ENCODE measurements at regions not wholly inside any gene's neighbourhood (a gene's known extent, or its start where the extent isn't known, plus 50 kb on each side); places are given as distances from the start of the nearest gene placed in this dataset.

DNA sequence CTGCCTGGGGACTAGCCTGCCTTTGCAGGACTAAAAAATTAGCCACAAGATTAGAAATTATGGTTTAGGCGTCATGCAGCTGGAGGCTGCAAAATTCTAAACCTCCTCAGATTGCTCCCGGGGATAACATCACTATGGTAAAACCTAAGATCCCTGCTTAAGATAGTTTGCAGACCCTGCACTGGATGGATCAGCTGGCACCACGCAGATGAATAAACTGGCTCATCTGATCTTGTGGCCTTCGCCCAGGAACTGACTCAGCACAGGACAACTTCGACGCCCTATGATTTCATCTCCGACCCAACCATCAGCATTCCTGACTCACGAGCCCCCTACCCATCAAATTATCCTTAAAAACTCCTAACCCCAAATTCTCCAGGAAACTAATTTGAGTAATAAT lies 482.4 kb downstream of the SPRY1 start:
- no peak for DNase-seq (ENCODE audit: low read depth)

DNA sequence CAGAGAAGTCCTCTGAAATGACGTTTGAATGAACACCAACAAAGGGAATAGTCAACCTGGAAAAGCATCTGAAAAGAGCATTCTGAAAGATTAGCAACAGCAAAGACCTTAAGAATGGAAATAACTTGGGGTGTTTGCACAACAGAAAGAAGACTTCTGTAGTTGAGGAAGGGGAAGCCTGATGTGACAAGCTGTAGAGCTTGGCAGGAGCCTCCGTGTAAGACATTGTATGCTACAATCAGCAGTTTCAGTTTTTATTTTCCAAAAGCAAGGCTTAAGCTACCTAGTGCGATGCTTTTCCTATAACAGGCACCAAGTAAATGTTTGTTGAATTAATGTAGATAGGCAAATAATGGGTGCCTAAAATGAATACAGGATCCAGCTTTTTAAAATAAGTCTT lies 484.0 kb downstream of the SPRY1 start:
- no peak for DNase-seq (ENCODE audit: low read depth)

DNA sequence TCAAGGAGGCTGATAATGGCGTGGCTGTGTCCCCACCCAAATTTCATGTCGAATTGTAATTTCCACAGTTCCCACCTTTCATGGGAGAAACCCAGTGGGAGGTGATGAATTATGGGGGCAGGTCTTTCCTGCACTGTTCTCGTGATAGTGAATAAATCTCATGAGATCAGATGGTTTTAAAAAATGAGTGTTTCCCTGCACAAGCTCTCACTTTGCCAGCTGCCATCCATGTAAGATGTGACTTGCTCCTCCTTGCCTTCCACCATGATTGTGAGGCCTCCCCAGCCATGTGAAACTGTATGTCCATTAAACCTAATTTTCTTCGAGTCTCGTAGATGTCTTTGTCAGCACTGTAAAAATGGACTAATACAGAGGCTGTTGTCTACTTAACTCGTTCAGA lies 488.3 kb downstream of the SPRY1 start:
- DNase-seq (ENCODE audit: low read depth) = no peak

DNA sequence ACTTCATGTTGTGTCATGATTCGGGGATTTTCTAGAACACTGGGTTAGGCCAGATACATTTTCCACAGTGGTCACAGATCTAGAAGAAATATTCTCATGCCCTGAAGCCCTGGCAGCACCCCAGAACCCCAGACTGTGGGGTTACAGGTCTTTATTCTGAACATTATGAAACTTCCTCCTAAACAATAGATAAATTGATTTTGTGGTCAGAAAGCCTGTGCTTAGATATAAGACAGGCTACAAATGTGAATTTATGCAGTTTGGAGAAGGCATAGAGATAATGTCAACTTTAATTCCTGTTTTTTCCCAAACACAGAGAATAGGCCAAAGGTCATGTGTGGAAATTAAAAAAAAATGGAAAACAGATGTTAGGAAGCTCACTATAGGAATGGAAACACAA lies 492.9 kb downstream of the SPRY1 start:
- DNase-seq (ENCODE audit: low read depth) = no peak

DNA sequence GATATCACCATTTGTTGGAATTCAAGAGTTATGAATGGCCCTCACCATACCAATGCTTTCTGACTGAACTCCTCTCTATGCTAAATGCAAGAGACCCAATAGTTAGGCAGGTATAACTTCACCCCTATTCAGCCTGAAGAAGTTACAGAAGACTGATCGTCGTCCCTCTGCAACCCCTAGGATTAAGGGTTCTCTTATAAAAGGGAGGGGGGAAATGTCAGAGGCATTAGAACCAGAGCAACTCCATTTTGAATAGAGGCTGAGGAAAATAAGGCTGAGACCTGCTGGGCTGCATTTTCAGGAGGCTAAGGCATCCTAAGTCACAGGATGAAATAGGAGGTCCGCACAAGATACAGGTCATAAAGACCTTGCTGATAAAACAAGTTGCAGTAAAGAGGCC lies 494.3 kb downstream of the SPRY1 start:
- no peak for DNase-seq (ENCODE audit: low read depth)

DNA sequence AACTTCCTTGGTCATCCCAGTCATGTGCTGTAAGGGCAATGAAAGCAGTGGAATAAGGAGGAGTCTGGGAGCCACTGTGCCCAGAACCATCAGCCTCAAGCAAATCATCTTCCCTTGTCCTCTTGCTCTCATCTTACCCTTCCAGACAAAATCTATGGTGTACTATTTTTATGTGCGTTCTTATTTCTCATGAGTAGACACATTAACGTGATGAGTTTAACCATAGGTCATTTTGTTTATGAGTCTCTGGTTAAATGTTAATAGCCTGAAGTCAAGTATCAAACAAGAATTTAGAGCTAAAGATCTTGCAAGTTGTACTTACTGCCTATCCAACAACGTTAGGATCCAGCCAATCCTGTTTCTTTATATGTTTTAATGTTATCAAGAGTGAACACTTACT lies 495.3 kb downstream of the SPRY1 start:
- DNase-seq (ENCODE audit: low read depth) = no peak

DNA sequence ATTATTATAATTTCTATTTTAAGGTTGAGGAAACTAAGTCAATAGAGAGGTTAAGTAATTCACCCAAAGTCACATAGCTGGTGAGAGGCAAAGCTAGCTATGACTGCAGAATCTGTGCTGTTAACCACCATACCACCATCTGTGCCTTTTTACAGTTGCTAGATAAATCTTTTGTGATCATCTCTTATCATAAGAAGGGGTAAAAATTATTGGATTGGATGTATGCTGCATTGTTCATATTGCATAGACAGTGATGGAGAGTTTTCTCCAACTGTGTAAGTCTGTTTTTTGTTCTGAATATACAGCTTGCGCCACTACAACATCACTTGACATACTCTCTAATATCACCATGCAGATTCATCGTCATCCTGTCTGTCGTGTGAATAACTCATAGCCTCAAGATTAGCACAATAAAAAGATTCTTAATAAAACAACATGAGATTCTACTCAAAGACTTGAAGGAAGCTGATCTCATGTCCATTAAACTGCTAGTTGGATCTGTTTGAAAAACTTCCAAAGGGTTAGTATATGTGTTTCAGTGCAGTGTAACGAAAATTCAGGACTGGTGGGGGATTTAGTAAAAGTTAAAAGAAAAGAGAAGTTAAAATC lies 495.9 kb downstream of the SPRY1 start:
- no peak for DNase-seq (ENCODE audit: low read depth)

DNA sequence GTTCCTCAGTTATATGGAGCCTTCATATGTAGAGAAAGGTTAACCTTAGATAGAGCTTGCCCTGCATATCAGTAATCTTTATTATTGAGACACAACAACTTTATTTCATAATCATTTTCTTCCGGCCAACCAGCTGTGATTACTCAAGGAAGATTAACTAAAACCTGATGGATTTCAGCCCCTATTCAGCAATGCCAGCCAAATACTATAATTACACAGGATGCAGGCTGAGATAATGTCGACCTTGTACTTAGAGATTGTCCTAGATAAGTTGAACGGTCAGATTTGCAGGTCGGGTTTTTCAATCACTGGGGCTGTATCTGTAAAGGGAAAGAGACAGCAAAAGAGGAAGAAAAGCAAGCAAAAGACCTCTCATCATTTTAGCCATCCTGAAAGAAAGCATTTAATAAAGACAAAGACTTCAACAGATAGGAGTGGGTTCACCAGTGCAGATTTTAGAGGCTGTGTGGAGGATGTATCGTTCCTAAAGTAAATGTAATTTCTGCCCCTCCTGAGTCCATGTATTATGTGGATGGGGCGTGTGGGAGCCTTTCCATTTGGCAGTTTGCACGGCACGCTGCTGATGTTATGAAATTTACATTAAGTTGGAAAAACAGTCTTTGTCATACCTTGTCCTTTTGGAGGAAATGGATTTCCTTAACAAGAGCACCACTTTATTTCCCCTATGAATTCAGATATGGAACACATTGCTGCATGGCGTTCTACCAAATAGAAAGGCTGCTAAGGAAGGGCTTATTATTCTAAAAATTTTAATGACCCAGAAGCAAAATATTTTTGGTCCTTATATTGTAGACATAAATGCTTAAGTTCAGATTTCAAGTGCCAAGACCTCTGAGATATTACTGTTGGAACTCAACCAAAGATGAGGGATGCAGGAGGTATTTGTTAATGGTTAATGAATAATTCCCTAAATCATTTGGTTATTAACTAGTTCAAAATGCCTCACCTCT lies 496.7 kb downstream of the SPRY1 start:
- DNase-seq (ENCODE audit: low read depth) = no peak

DNA sequence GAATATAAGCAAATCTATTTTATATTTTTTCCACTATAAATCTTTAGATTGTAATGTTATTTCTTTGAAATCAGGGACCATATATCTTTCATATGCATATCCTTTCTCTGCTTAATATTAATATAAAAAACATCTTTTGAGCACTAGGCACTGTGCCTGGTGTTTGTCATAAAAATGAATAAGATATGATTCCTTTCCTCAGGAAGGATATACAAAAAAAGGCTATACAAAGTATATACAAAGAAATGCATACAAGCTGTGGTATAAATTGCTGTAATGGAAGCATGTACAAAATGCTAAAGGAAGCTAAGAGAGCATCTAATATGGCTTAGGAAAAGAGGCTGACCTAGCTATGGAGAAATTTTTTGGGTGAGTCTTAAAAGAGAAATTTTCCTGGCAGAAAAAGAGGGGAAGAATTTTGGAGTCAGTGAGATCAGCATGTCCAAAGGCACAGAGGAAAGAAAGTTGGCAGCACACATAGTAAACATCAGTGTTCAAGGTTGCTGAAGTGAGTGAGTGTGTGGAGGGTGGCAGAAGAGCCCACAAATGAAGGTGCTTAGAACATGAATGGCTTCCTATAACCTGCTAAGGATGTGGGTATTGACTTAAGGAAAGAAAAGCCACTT lies 500.0 kb downstream of the SPRY1 start:
- no peak for DNase-seq (ENCODE audit: low read depth)

DNA sequence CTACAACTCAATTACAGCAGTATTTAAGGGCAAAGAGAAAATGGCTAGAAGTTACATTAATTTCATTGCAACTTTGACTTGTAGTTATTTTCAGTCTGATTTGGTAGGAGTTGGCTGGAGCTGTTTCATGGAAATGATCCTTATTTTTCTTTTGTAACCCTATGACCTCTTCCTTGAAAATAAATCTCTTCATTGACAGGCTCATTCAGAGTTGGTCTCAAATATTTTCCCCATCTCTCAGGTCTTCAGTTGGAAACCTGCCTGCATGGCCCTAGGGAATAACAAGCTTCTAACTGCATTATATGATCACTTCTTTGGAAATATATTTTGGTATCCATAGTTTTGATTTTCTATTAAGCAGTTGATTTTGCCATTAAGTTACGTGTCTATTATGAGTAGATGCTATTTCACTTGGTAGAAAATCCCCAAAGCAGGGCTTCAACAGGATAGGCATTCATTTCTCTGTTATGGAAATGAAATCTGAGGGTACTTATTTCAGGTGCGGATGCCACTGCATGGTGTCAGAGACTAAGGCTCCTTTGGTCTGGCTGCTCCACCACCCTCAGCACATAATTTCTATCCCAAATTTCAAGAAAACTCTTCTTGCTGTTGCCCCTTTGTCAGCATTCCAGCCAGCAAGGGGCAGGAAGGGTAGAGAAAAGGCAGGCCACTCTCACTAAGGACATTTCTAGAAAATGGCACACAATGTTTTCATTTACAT lies 502.5 kb downstream of the SPRY1 start:
- no peak for DNase-seq (ENCODE audit: low read depth)

DNA sequence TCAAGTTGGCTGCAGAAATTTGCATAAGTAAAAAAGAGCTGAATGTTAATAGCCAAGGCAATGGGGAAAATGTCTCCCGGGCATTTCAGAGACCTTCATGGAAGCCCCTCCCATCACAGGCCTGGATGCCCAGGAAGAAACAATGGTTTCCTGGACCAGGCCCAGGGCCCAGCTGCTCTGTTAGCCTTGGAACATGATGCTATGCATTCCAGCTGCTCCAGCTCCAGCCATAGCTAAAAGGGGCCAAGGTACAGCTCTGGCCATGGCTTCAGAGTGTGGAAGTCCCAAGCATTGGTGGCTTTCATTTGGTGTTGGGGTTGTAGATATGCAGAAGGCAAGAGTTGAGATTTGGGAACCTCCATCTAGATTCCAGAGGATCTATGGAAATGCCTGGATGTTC lies 508.3 kb downstream of the SPRY1 start:
- DNase-seq (ENCODE audit: low read depth) = no peak

DNA sequence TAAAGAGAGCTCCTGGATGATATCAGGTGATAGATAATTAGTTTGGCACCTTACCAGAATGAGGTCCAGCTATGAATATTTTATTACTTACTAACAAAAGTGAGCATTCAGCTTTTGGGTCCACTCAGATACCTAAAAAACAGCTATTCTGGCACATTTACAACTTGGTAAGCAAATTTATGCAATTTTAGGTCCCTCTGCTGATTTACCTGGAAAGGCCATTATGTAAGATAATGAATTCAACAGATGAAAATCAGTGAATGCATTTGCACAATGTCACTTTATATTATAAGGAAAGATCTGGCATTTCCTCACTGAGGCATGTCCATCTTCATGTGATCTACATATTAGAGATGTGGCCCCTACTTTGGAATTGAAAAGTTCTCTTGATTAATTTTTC lies 517.0 kb downstream of the SPRY1 start:
- no peak for DNase-seq (ENCODE audit: low read depth)

DNA sequence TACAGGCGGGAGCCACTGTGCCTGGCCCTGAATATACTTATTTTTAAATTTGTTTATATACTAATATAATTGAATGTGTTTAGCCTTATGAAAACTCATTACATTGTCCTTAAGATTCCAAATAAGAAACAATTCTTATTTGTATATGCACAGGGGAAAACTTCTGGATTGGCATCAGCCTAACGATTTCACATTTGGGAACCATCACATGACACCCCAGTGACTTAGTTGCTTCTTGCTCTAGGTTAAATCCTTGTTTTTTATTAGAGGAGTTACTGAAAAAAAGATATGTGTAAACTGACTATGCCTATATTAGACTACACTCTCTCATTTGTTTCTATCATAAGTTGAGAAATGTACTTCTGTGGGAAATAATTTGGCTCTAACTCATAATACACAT lies 520.2 kb downstream of the SPRY1 start:
- no peak for DNase-seq (ENCODE audit: low read depth)

DNA sequence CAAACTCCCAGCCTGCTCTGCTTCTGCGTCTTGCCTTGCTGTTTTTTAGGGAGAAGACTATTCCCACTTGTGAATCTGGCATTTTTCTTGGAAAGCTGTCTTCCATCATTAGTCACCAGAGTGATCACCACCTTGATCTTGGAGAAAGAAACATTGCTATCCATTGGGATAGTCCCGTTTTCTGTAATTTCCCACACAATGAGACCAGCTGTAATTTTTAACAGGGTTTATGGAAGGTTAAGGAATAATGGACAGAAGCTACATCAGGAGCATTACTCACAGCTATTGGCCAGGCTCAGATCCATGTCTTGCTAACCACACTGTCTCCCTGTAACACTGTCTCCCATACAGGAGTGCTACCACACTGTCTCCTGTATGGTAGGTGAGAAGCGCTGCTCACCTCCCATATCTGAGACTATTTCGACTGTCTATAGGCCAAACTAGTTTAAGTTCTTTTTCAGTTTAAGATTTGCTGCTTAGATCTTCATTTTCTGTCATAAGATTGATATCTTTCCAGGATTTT lies 523.0 kb downstream of the SPRY1 start:
- DNase-seq (ENCODE audit: low read depth) = no peak

DNA sequence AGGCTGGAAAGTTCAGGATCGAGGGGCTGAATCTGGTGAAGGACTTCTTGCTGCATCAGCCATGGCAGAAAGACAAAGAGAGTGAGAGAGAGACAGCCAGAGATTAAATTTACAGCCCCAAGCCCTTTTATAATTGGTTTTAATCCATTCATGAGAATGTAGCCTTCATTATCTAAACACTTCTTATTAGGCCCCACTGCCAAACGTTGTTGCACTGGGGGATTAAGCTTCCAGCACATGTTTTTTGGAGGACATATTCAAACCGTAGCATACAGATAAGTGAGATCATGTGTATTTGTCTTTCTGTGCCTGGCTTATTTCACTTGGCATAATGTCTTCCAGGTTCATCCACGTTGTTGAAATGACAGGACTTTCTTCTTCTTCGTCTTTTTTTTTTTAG lies 524.7 kb downstream of the SPRY1 start:
- DNase-seq (ENCODE audit: low read depth) = no peak

DNA sequence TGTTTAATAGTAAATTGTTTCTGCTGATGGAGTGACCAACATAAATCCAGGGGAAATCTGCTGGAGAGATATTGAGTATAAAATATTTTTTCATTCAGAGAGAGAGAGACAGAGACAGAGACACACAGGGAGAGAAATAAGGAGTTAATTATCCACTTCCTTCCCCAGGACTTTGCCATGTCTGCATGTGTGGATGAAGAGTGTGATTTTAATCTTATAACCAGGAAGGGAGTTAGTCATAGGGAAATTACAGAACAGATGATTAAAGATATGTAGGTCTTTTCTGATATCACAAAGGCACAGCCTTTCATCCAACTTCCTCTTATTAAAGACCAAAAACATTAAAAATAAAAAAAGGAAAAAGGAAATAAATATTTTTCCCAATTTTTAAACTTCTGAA lies 526.3 kb downstream of the SPRY1 start:
- no peak for DNase-seq (ENCODE audit: low read depth)

DNA sequence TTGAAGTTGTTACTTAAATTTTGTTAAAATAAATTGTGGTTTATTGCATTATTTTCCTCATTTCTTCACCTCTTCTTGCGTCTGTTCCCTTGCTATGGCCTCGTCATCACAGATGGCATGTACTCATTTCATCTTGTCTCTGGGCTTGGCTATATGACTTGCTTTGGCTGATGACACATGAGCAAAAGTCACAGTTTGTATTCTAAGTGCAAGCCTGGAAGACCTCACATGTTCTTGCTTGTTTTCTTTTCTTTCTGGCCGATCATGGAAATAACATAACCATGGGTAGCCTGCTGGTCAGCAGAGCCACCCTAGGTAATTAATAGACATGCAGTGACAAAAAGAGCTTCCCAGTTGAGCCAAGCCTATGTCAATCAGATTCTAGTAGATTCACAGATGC lies 527.9 kb downstream of the SPRY1 start:
- DNase-seq (ENCODE audit: low read depth) = no peak

DNA sequence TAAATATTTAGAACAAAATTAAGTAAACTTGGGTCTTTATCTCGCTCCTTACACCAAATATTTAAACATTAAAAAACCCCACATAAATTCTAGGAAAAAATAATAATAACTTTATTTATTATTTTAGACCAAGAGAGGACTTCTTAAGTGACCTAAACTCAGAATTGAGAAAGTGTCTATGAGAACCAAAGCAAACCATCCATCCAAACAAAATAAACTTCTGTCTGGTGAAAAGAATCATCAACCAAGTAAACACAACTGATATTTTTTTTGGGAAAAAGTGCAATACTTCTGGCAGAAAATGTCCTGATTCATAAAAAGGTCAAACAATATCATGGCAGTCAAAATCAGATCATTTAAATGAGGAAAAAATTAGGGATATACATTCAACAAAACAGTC lies 533.0 kb downstream of the SPRY1 start:
- DNase-seq (ENCODE audit: low read depth) = no peak

DNA sequence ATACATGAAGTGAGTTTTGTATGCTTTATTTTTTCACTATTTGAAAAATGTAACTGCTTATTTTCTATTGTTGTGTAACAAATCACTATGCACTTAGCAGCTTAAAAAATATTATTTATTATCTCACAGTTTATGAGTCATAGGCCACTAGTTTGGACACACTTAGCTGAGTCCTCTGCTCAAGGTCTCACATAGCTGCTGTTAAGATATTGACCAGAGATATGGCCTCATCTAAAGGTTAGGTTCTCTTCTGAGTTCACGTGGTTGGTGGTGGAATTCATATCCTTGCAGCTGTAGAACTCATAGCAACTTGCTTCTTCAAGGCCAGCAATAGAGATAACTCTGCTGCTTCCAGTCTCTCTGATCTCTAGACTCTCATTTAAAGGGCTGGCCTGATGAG lies 534.4 kb downstream of the SPRY1 start:
- DNase-seq (ENCODE audit: low read depth) = no peak

DNA sequence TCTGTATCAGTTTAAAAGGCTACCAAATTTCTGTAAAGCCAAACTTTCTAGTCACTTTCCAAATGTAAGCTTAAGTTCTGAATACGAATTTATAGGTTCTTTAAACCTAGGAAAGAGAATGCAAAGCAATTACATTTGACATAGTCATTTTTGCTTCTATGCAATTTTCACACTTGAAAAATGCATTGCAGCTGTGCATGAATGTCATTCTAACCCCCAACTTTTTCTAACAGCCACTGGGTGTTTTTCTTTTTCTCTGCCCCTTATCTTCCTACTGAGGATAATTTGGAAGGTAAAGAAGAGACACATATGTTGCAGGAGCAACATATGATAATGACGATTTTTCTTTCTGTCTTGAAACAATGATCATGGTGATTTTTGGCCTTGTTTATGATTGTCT lies 537.5 kb downstream of the SPRY1 start:
- no peak for DNase-seq (ENCODE audit: low read depth)

DNA sequence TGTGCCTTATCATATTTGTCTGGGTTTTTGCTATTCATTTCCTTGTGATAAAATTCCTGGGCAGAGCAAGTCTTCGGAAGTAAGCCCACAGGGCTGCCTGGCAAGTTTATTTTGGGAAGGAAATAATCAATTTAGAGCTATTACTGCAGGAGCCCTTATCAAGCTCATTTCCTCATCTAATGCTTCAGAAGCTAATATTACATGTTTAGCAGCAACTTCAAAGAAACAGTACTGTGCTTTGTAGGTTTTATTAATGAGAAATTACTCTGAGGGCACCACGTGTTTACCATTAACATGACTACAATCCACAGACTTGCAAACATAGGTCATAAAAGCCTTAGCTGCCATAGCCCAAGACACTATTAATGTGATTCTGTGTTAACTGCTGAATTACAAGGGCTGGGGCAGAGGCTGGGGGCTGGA lies 540.0 kb downstream of the SPRY1 start:
- no peak for DNase-seq (ENCODE audit: low read depth)

DNA sequence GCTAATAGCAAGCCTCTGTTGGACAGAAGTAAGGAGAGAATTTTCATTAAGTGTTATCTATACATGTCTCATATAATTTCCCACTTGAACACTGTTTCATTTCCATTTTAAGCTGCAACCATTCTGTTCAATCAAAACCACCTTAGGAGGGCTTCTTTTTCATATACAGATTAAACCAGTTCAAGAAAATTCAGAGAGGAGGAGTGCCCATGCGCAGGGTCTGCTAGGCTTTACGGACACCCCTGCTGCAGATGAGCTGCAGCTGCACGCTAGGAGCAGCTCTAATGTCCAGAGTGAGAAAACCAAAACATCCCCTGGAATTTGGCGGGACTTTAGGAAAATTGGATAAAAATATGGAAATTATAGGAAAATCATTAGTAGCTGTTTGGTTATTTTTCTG lies 541.0 kb downstream of the SPRY1 start:
- no peak for DNase-seq (ENCODE audit: low read depth)
